ENCODE measurements at regions not wholly inside any gene's neighbourhood (a gene's known extent, or its start where the extent isn't known, plus 50 kb on each side); places are given as distances from the start of the nearest gene placed in this dataset.

- Histone ChIP-seq H3K4me2 (ENCODE audit: control insufficient read depth, insufficient read depth) (no peak overlapping the region), H3K27me3 (replicated peaks in 1 of 2; ENCODE audit: control insufficient read depth in 2 of 2, insufficient read depth in 2 of 2, low read length in 1 of 2) (no peaks in the 10 kb centered on the region), H3K27ac (ENCODE audit: control insufficient read depth, insufficient read depth) (no peak overlapping the region), H3K9ac (ENCODE audit: control insufficient read depth, insufficient read depth, low read length) (no peak overlapping the region), H3K36me3 (ENCODE audit: control insufficient read depth in 2 of 2, insufficient read depth in 2 of 2, low read length in 1 of 2) (no peaks in the 10 kb centered on the region), H2AFZ (ENCODE audit: control insufficient read depth, low read depth, low read length) (no peak overlapping the region), H3K4me1 (ENCODE audit: control insufficient read depth, insufficient read depth, low read length) (no peaks in the 10 kb centered on the region), H3K79me2 (ENCODE audit: control insufficient read depth, insufficient read depth, low read length) (no peaks in the 10 kb centered on the region), H3K9me3 (replicated peaks; ENCODE audit: control insufficient read depth, insufficient read depth, low read length) (no peaks in the 10 kb centered on the region), H3K4me3 (no peak overlapping the region), H4K20me1 (ENCODE audit: control insufficient read depth, insufficient read depth) (no peaks in the 10 kb centered on the region)
- SMC1A ChIA-PET (ENCODE audit: uncharacterized antibody, unreplicated experiment): interaction anchor here (1.6 kb wide), 1 partner anchor 28 kb away, joined by 3 read pairs; no protein-coding TSS in a partner anchor
- POLR2A ChIA-PET: no interaction called here
- BruUV-seq (replicated peaks): no TSS peak
- in situ Hi-C loops (cut with MboI): no loop called here
- FAIRE-seq (no peak), ATAC-seq (no peak), DNase-seq (ENCODE audit: low read depth, low spot score) (no peak)
- intact Hi-C loops (cut with micrococcal nuclease; ENCODE audit: unreplicated experiment): no loop called here
- RAD21 ChIA-PET (ENCODE audit: unreplicated experiment): no interaction called here
- CTCF ChIA-PET: no interaction called here
- WGBS (ENCODE audit: insufficient coverage, insufficient replicate concordance, low lambda C conversion rate, missing lambda C conversion rate): 14% methylated on average over 3 of the region's 3 CpGs
- TF ChIP-seq HDAC2 (IDR thresholded peaks at IDR 0.05) (no peak), PRDM15 (CRISPR knock-in tag; IDR thresholded peaks at IDR 0.05) (no peak), CEBPB (IDR thresholded peaks at IDR 0.05; ENCODE audit: borderline replicate concordance in 1 of 2, low read depth in 2 of 2, low read length in 2 of 2) (no peak), JUND (IDR thresholded peaks at IDR 0.05; ENCODE audit: low read depth, low read length) (no peak), TBL1XR1 (IDR thresholded peaks at IDR 0.05; ENCODE audit: low read depth, low read length) (no peak), YBX1 (IDR thresholded peaks at IDR 0.05) (no peak), SIN3A (IDR thresholded peaks at IDR 0.05; ENCODE audit: low read depth, low read length) (no peak), RB1 (IDR thresholded peaks at IDR 0.05; ENCODE audit: borderline replicate concordance) (no peak), FOXM1 (IDR thresholded peaks at IDR 0.05; ENCODE audit: low read depth, low read length) (no peak), SMAD5 (IDR thresholded peaks at IDR 0.05; ENCODE audit: low read depth) (no peak), ASH2L (IDR thresholded peaks at IDR 0.05; ENCODE audit: borderline replicate concordance, low read depth) (no peak), RBBP5 (conservative IDR thresholded peaks at IDR 0.05) (no peak), SMARCA5 (IDR thresholded peaks at IDR 0.05) (no peak), RELA (IDR thresholded peaks at IDR 0.05; ENCODE audit: borderline replicate concordance, partially characterized antibody) (no peak), HDGF (IDR thresholded peaks at IDR 0.05) (no peak), ETV6 (conservative IDR thresholded peaks at IDR 0.05 in 1 of 2, IDR thresholded peaks at IDR 0.05 in 1 of 2; ENCODE audit: borderline replicate concordance in 1 of 2, low read depth in 1 of 2) (no peak)
- TF ChIP-seq, protein P1, sequence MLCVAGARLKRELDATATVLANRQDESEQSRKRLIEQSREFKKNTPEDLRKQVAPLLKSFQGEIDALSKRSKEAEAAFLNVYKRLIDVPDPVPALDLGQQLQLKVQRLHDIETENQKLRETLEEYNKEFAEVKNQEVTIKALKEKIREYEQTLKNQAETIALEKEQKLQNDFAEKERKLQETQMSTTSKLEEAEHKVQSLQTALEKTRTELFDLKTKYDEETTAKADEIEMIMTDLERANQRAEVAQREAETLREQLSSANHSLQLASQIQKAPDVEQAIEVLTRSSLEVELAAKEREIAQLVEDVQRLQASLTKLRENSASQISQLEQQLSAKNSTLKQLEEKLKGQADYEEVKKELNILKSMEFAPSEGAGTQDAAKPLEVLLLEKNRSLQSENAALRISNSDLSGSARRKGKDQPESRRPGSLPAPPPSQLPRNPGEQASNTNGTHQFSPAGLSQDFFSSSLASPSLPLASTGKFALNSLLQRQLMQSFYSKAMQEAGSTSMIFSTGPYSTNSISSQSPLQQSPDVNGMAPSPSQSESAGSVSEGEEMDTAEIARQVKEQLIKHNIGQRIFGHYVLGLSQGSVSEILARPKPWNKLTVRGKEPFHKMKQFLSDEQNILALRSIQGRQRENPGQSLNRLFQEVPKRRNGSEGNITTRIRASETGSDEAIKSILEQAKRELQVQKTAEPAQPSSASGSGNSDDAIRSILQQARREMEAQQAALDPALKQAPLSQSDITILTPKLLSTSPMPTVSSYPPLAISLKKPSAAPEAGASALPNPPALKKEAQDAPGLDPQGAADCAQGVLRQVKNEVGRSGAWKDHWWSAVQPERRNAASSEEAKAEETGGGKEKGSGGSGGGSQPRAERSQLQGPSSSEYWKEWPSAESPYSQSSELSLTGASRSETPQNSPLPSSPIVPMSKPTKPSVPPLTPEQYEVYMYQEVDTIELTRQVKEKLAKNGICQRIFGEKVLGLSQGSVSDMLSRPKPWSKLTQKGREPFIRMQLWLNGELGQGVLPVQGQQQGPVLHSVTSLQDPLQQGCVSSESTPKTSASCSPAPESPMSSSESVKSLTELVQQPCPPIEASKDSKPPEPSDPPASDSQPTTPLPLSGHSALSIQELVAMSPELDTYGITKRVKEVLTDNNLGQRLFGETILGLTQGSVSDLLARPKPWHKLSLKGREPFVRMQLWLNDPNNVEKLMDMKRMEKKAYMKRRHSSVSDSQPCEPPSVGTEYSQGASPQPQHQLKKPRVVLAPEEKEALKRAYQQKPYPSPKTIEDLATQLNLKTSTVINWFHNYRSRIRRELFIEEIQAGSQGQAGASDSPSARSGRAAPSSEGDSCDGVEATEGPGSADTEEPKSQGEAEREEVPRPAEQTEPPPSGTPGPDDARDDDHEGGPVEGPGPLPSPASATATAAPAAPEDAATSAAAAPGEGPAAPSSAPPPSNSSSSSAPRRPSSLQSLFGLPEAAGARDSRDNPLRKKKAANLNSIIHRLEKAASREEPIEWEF (IDR thresholded peaks at IDR 0.05; ENCODE audit: insufficient replicate concordance, low read depth, low read length): no peak
These were observed 292.9 kb downstream of the ZIC4 start for GRCh38 chr3:147113293-147114044.
